ENCODE measurements at regions not wholly inside any gene's neighbourhood (a gene's known extent, or its start where the extent isn't known, plus 50 kb on each side); places are given as distances from the start of the nearest gene placed in this dataset.
"Not testable (repeated sequence)": the region's sequence is repeated elsewhere in the genome, so short reads cannot be mapped to it uniquely, and the experiment has no call there.

DNA sequence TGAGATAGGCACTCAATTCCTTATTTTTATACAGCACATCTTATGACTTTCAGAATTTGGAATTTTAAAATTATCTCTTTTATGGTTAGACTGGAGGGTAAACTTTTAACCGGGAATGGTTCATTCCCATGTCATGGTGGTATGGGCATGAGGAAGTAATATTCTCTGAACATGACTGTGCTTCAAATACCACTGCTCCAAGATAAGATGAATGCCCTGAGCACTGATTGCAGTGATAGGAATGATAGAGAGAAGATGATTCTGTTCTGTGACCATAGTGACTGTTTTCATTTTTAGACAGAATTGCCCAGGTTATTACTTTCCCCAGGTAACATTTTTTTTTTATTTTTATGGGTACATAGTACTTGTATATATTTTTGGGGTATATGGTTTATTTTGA is 187.4 kb downstream of the ATOH1 start:
- DNase-seq = no peak

DNA sequence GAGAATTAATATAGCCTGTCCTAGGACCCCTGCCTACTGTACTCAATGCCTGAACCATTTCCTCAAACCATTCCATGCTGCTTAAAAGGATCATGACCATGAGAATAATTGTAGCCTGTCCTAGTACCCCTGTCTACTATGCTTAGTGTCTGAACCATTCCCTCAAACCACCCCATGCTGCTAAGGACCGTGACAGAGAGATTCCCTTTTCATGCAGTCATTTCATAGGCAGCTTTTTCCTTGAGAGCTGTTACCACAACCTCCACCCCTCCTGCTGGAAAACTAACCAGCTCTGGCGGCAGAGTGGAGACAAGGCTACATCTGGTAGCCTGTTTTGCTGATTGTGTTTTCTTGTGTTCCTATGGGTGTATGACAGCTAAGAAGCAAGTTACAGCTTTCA is 174.9 kb upstream of the SMARCAD1 start:
- no peak for DNase-seq

DNA sequence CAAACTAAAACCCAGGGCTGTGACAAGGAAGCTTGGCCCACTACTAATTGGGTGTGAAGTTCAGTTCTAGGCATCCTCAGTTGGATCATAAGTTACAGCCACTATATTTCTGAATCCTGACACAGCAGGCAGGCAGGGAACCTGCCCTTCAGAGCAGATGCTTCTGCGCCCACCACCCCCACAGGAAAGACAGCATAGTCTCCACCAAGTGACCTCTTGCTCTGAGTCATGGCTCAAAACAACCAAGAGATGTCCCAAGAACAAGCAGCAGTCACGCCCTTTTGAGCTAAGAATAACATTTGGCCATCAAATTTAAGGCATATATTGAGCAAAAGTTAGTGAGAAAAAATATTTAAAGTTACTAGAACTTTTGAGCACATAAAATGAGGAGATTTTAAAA is 170.7 kb upstream of the SMARCAD1 start:
- no peak for DNase-seq

DNA sequence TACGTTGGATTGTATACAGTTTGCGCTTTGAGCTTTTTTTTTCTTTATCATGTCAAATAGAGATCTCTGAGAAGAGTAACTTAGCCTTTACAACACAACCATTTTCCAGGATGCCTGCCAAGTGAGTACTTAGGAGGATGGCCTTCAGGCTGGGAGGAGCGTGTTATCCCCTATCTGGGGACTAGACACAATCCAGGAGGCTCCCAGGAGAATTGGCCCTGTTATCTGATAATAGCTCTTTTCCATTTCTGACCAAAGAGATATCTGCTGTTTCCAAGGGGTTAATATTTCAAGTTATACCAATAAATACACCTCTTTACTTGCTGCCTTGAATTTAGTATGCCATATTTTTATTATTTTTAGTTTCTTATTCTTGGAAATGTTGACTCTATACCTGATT is 169.5 kb upstream of the SMARCAD1 start:
- no peak for DNase-seq

DNA sequence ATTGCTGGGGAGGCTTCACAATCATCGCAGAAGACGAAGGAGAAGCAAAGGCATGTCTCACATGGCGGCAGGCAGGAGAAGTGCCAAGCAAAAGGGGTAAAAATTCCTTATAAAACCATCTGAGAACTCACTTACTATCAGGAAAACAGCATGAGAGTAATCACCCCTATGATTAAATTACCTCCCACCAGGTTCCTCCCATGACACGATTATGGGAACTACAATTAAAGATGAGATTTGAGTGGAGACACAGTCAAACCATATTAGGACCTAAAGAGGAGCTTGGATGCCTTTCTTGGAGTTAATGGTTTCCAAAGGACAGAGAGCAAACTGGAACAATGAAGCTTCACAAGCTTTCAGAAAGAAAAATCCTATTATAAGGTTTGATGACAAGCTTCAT is 168.4 kb upstream of the SMARCAD1 start:
- no peak for DNase-seq

DNA sequence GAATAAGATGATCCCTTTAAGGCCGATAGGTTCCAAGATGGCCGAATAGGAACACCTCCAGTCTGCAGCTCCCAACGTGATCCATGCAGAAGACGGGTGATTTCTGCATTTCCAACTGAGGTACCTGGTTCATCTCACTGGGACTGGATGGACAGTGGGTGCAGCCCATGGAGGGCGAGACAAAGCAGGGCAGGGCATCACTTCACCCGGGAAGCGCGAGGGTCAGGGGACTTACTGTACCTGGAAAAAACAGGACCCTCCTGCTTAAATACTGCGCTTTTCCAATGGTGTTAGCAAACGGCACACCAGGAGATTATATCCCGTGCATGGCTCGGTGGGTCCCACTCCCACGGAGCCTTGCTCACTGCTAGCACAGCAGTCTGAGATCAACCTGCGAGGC is 163.2 kb upstream of the SMARCAD1 start:
- DNase-seq = not testable (repeated sequence)

DNA sequence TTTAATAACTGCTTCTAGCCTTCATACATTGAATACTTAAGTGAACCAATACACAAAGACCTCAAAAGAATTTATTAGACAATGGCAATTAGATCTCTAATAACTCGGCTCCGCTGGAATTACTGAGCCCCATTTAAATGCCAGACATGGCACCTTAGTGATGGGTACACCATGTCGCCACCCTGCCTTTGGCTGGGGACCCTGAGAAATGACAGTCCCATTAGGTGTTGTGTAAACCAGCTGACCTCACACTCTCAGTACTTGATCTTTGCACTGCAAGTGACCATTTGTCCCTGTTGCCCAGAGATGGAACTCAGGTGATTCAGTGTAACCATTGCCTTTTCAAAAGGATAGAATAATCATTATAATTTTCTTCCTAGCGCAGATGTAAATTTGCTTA is 144.6 kb upstream of the SMARCAD1 start:
- no peak for DNase-seq

DNA sequence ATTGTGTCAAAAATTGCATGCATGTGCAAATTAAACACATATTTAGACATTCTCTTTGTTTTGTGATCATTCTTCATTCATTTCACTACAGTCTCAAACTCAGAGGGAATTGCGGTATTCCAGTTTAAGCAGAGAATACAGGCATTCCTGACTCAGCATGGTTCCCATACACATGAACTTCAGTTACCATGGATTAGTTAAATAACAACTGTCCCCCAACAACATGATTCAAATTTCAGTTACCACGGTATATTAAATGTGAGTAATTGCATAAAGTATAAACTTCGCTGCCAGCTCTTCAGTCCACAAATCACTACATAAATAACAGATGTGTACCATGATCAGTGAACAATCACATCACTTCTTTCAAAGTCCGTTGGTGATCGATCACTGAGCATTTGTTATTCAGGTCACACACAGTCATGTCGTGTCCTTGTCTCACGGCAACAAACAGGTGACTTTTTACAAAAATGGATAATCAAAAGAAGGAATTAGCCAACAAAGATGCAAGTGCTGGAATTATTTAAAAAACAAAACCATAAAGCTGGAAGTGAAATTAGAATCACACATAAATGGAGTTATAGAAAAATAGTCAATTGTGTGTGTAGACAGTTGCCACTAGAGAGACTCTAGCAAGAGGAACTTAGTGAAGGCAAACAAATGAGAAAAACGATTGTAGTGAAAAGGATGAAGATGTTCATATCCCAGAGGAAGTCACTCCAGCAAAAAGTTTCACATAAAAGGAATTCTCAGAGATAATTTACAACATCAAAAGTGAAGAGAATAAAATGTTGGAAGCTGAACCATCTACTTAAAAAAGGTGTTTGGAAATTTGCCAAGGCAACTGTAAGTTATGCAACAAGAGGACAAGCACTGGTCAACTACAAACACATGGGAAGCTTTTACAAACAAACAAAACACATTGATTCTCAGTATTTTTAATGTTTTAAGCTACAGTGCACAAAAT is 138.6 kb upstream of the SMARCAD1 start:
- no peak for DNase-seq

DNA sequence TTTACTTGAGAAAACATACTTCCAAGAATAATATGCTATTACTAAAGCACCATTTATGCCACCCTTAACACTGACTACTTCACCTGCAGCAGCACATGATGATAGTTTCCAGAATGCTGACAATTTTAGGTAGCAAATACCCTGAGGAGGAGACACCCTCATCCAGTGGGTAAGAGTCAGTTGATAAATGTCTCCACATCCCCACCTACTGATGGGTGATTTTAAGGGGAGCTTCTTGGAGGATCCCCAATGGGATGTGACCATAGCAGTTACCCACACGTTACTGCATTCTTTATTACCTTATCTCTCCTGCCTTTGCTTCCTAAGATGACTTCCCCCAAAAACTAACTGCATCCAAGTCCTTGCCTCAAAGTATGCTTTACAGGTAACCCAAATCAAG is 131.2 kb upstream of the SMARCAD1 start:
- DNase-seq = no peak

DNA sequence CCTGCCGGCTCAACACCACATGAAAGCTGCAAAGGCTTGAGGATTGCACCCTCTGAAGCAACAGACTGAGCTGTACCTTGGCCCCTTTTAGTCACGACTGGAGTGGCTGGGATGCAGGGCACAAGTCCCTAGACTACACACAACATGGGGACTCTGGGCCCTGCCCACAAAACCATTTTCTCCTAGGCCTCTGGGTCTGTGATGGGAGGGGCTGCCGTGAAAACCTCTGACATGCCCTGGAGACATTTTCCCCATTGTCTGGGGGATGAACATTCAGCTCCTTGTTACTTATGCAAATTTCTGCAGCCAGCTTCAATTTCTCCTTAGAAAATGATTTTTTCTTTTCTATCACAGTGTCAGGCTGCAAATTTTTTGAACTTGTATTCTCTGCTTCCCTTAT is 123.5 kb upstream of the SMARCAD1 start:
- DNase-seq = no peak

DNA sequence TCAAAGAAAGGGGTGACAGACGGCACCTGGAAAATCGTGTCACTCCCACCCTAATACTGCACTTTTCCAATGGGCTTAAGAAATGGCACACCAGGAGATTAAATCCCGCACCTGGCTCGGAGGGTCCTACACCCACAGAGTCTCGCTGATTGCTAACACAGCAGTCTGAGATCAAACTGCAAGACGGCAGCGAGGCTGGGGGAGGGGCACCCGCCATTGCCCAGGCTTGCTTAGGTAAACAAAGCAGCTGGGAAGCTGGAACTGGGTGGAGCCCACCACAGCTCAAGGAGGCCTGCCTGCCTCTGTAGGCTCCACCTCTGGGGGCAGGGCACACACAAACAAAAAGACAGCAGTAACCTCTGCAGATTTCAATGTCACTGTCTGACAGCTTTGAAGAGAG is 108.5 kb upstream of the SMARCAD1 start:
- DNase-seq = not testable (repeated sequence)

DNA sequence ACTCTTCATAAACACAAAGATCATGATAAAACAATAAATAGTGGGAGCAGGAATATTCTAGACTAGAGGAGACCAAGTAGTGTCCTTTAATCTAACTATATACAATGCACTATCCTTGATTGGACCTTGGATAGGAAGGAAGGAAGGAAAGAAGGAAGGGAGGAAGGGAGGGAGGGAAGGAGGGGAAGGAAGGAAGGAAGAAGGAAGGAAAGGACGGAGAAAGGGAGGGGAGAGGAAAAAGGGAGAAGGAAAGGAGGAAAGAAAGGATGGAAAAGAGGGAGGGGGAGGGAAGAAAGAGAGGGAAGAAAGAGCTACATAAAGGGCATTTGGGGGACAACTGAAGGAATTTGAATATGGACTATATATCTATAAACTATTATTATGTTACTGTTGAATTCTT is 95.0 kb upstream of the SMARCAD1 start:
- no peak for DNase-seq

DNA sequence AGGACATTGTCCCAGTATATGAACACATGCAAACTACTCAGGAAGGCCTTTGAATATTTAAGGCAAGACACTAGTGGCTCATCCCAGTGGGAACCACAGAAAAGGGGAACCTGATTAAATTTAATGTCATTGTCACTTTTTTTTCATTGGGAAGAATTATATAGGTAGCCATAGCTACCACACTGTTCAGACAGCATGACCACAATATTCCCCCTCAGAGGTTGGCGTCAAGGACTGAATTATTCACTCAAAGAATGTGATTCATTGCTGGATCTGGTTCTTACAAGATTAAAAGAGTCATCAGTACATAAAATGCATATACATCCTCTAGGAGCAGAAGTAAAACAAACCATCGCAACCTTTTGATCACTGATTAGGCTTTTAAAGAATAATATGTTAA is 92.0 kb upstream of the SMARCAD1 start:
- DNase-seq = no peak

DNA sequence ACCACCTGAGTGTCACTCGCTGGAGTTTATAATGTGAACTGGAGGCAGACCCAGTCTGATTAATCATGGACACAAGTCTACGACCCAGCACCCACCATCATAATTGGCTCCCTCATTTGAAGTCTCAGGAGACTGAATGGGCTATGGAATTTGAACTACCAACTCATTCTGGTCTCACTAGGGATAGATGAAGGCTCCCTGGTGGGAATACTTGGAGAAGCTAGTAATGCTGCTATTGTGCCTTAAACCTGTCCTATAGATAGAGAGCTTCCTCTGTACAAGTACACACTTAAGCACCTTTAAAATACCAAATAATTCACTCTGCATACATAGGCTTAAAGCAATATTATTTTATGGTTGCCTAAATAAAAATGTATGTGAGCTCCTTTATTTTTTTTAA is 90.8 kb upstream of the SMARCAD1 start:
- no peak for DNase-seq

DNA sequence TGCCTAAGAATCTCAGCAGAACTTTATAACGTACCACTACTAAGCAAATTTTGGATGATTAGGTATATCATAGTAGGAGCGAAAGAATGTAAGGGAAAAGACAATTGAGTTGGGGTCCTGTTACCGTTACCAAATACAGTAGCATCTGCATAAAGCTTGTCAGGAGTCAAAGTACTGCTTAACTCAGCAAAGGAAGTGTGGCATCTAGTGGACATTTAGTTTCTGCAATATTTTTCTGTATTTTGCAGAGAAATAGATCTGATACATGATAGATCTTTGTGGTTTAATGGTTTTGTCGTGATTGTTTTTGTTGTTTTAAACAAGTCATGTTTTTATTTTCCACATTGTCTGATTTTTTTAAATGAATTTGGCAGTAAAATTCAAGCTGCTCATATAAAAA is 81.0 kb upstream of the SMARCAD1 start:
- DNase-seq = peak in 1 of 2 experiments; percentile 2

DNA sequence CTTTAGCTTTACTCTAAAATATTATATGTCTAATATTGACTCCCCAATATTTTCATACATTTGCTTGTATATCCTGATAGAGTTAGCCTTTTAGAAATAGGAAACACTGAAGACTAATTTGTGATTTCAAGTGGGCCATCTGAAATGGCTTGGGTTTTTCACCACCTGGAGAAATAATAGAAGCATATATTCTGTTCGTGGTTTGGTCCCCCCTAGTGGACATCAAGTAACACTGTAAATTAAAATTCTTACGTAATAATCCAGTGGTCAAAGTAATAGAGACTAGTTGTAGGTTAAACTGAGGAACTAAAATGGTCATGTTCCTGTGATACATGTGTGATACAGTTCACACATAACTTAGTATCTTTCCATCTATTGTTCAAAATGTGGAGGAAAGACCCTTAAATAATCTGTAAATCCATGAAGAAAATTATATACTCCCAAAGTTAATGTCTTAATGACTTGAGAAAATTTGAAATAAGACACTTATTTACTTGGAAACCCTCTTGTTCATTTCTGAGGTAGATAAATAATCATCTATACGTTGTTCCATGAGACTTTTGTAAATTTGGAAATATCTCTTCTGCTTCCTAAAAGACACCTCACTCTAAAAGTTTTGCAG is 79.8 kb upstream of the SMARCAD1 start:
- DNase-seq = peak in 1 of 2 experiments; percentile 1

DNA sequence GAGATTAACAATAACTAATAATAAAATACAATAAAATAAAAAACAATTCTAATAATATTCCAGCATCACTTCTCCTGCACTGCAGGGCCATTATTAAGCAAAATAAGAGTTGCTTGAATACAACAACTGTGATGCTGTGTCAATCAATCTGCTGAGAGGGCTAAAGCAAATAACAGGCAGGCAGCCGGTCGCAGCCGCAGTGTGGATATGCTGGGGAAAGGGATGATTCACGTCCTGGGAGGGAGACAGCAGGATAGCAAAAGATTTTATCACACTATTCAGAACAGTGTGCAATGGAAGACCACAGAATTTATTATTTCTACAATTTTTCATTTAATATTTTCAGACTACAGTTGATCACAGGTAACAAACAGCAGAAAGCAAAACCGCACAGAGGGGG is 76.5 kb upstream of the SMARCAD1 start:
- no peak for DNase-seq

DNA sequence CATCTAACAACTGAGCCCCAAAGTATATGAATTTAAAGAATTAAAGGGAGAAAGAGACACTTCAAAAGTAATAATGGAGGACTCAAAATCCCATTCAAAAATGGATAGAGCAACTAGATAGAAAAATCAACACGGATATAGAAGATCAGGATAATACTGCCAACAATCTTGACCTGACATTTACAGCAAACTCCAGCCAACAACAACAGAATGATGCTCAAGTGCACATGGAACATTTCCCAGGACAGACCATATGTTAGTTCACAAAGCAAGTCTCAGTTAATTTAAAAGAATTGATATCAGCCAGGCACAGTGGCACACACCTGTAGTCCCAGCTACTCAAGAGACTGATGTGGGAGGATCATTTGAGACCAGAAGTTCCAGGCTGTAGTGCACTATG is 72.0 kb upstream of the SMARCAD1 start:
- no peak for DNase-seq

DNA sequence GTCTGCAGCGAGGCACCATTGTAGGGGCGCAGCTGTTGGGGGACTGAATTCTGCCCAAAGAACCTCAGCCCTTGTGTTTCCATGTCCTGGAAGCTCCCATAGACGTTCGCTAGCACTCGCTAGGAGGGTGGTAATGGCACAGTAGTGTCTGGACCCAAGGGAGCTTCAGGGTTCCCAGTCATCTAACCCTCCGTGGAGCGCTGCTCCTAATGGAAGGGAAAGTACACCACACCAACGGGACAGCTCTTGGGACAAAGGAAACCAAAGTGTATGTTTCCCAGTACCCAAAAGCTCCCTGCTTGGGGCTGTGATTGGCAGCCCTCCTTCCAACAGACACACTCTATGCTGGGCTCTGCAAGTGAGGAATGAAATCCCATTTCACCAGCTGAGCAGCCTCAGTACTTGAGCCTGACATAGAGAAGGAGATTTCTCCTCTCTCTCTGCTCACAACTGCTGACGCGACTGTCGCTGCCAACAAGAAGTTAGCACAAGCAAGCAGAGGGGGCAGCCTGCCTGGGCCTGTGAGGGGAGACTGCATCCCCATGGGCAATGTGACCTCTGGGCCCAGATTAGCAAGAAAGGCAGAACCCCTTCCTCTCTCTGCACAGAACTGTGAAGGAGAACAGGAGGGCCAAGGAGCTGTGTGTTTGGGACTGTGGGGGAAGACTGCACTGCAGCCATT is 67.6 kb upstream of the SMARCAD1 start:
- no peak for DNase-seq

DNA sequence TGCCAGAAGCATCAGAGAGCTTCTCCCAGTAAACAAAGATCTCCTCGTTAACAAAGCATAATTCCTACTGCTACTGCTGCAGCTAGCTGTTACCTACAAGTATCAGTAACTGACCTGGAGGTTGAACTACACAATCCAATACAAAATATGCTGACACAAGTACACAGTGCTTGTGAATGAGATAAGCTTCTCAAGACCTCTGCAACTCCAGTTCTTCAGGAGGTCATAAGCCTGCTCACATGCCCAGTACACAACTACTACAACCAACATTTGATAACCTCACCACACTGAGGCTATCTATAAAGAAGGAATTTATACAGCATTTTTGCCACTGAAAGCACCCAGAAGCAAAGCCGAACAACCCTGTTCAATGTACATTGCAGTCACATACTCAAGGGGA is 66.7 kb upstream of the SMARCAD1 start:
- no peak for DNase-seq

DNA sequence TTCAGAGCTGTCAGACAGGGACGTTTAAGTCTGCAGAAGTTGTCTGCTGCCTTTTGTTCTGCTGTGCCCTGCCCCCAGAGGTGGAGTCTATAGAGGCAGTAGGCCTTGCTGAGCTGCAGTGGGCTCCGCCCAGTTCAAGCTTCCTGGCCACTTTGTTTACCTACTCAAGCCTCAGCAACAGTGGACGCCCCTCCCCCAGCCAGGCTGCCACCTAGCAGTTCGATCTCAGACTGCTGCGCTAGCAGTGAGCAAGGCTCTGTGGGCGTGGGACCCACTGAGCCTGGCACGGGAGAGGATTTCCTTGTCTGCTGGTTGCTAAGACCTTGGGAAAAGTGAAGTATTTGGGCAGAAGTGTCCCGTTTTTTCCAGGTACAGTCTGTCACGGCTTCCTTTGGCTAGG is 59.6 kb upstream of the SMARCAD1 start:
- peak; percentile 18 to 41 for DNase-seq

DNA sequence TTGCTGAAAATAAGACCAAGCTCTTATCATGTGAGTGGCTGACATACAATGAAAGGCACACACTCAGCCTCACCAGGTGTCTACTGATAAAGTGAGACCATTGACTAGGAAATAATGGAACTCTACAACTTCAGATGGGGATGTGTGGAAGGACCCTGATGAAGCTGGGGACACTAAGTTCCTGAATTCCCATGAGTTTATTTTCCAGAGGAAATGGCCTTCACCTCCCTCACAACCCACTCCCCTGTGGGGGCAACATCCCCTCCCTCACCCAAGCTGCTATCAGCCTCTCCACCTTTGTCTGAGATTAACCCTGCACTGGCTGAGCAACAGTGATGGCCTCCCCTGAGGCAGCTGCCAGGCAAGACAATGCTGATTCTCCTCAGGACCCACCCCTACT is 55.2 kb upstream of the SMARCAD1 start:
- DNase-seq = no peak

DNA sequence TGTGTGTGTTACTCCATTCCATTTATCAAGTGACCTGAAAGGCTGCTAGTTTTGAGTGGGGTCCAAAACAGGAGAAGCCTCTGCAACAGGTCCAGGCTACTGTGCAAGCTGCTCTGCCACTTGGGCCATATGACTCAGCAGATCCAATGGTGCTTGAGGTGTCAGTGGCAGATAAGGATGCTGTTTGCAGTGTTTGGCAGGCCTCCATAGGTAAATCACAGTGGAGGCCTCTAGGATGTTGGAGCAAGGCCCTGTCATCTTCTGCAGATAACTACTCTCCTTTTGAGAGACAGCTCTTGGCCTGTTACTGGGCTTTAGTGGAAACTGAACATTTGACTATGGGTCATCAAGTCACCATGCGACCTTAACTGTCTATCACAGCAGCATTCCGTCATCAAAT is 52.3 kb upstream of the SMARCAD1 start:
- not testable (repeated sequence) for DNase-seq

DNA sequence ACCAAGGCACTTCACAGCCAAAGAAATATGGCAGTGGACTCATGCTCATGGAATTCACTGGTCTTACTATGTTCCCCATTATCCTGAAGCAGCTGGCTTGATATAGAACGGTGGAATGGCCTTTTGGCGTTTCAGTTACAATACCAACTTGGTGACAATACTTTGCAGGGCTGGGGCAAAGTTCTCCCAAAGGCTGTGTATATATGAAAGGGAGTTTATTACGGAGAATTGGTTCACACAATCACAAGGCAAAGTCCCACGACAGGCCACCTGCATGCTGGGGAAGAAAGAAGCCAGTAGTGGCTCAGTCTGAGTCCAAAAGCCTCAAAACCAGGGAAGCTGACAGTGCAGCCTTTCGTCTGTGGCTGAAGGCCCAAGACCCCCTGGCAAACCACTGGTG is 50.8 kb upstream of the SMARCAD1 start:
- no peak for DNase-seq

Measured in SHP77 (cell line).